Suprapubic skin (tissue), 4 donors: ENCODE measurements at regions not wholly inside any gene's neighbourhood (a gene's known extent, or its start where the extent isn't known, plus 50 kb on each side); places are given as distances from the start of the nearest gene placed in this dataset.
A peak's percentile ranks its signal among the peaks of the same experiment; 100 is the strongest.
"Not testable (repeated sequence)": the region's sequence is repeated elsewhere in the genome, so short reads cannot be mapped to it uniquely, and the experiment has no call there.

Source experiments
- DNase-seq, 2 donors: peaks; one replicate each; pipeline ENCODE4 v3.0.0-alpha.2; 2019; ENCODE audit warnings: low spot score in 2 of 2
- H3K27ac ChIP-seq: fragments of 200-600 bp; sonication (generic); one replicate; pipeline ENCODE4 v1.5.1; 2019
- H3K27me3 ChIP-seq: fragments of 200-600 bp; sonication (generic); one replicate; pipeline ENCODE4 v1.5.1; 2019
- H3K36me3 ChIP-seq: fragments of 200-600 bp; sonication (generic); one replicate; pipeline ENCODE4 v1.5.1; 2019
- H3K4me1 ChIP-seq: fragments of 200-600 bp; sonication (generic); one replicate; pipeline ENCODE4 v1.5.1; 2019
- H3K4me3 ChIP-seq: fragments of 200-600 bp; sonication (generic); one replicate; pipeline ENCODE4 v1.5.1; 2019; ENCODE audit warnings: mild to moderate bottlenecking
- H3K9me3 ChIP-seq: fragments of 200-600 bp; sonication (generic); one replicate; pipeline ENCODE4 v1.5.1; 2019
- EP300 ChIP-seq: sonication (generic); formaldehyde crosslinking; IDR thresholded peaks from one replicate; pipeline ENCODE4 v1.6.1; 2017; ENCODE audit warnings: antibody characterized with exemption
- POLR2A ChIP-seq, 2 donors: fragments of 450-650 bp; IDR thresholded peaks; one replicate each; pipeline ENCODE4 v1.6.1; 2017; ENCODE audit warnings: antibody characterized with exemption in 2 of 2, mild to moderate bottlenecking in 2 of 2, moderate library complexity in 2 of 2
- POLR2AphosphoS5 ChIP-seq, 3 donors: sonication (generic); formaldehyde crosslinking; IDR thresholded peaks; one replicate each; pipeline ENCODE4 v1.6.1; 2017; ENCODE audit warnings: antibody characterized with exemption in 3 of 3
- WGBS: methylation state at CpG from one replicate; pipeline ENCODE4 v1.1.5; 2018; 5-methylcytosine and 5-hydroxymethylcytosine counted together
- TF ChIP-seq, protein P1 (sequence below), 2 donors: fragments of 200-600 bp in 1 of 2; fragments of 450-650 bp in 1 of 2; sonication (generic) in 1 of 2; IDR thresholded peaks; one replicate each; pipeline ENCODE4 v1.5.1; 2016 to 2019; ENCODE audit warnings: antibody characterized with exemption in 2 of 2, mild to moderate bottlenecking in 1 of 2, moderate library complexity in 1 of 2

DNA sequence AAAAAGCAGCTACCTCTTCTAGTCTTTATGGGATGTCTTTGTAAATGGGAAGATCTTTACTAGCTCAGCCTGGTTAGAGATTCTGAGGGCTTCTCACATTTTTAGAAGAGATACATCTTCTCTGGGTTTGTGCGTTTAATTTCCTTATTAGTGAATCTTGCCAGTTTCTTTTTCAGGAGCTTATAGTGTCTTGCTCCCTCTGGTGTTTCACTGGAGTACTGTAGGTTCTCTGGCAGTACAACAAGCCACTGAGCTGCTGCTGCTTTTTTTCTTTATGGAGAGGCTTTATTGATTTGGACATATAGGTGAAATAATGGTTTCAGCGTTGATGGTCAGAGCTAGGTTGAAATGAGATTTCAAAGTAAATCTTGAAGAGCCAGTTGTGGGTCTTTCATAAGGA is 82.9 kb downstream of the LAS1L start:
- no peaks in the 10 kb centered on the region for H3K36me3 ChIP-seq
- H3K27me3 ChIP-seq = no peaks in the 10 kb centered on the region
- no peaks in the 10 kb centered on the region for H3K9me3 ChIP-seq
- no peaks in the 10 kb centered on the region for H3K4me1 ChIP-seq
- TF ChIP-seq EP300 (no peak), POLR2A (IDR thresholded peaks at IDR 0.05) (no peak), POLR2AphosphoS5 (IDR thresholded peaks at IDR 0.05) (no peak)
- TF ChIP-seq, protein P1, sequence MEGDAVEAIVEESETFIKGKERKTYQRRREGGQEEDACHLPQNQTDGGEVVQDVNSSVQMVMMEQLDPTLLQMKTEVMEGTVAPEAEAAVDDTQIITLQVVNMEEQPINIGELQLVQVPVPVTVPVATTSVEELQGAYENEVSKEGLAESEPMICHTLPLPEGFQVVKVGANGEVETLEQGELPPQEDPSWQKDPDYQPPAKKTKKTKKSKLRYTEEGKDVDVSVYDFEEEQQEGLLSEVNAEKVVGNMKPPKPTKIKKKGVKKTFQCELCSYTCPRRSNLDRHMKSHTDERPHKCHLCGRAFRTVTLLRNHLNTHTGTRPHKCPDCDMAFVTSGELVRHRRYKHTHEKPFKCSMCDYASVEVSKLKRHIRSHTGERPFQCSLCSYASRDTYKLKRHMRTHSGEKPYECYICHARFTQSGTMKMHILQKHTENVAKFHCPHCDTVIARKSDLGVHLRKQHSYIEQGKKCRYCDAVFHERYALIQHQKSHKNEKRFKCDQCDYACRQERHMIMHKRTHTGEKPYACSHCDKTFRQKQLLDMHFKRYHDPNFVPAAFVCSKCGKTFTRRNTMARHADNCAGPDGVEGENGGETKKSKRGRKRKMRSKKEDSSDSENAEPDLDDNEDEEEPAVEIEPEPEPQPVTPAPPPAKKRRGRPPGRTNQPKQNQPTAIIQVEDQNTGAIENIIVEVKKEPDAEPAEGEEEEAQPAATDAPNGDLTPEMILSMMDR (IDR thresholded peaks at IDR 0.05) = no peak
- no peak overlapping the region for H3K27ac ChIP-seq
- no peak overlapping the region for H3K4me3 ChIP-seq
- no peak for DNase-seq
- 69% methylated on average over 2 of the region's 2 CpGs for WGBS

GRCh38 chrX:65420154-65420553 is 114.4 kb downstream of the LAS1L start:
- WGBS = 93% methylated on average over 1 of the region's 2 CpGs
- Histone ChIP-seq H3K27ac (no peak overlapping the region), H3K4me3 (no peak overlapping the region), H3K9me3 (no peaks in the 10 kb centered on the region), H3K4me1 (no peaks in the 10 kb centered on the region), H3K36me3 (no peaks in the 10 kb centered on the region), H3K27me3 (no peaks in the 10 kb centered on the region)
- DNase-seq = no peak
- TF ChIP-seq POLR2AphosphoS5 (IDR thresholded peaks at IDR 0.05) = no peak
- TF ChIP-seq EP300 = no peak
- TF ChIP-seq, protein P1 (IDR thresholded peaks at IDR 0.05) = no peak
- no peak for TF ChIP-seq POLR2A (IDR thresholded peaks at IDR 0.05)

GRCh38 chrX:65407662-65408061 is 126.9 kb downstream of the LAS1L start:
- peak overlapping the region; percentile 37 for H3K4me3 ChIP-seq
- 59% methylated on average over 24 of the region's 48 CpGs for WGBS
- not testable (repeated sequence) for H3K4me1 ChIP-seq, DNase-seq, H3K36me3 ChIP-seq, H3K9me3 ChIP-seq, H3K27ac ChIP-seq
- peaks cover 19% of the 10 kb centered on the region for H3K27me3 ChIP-seq

DNA sequence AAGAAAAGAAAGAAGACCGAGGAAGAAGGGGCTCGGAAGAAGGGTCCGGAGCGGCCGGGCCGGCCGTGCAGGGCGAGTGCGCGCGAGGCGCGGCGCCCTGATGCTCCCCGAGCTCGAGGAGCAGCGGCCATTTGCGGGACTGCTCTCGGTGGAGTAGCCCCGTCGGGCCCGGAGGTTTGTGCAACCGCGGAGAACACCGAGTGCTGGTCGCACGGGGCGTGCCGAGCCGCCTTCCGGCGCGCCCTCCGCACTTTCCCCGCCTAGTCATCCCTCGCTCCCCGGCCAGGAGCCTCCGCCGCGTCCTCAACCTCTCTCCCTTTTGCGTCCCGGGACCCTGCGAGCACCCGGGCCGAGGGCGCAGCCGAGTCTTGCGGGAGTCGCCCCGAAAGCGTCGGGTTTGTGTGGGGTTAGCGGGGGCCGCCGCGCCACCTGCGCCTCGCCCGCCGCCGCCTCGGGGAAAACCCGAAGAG is 127.4 kb downstream of the LAS1L start:
- no peaks in the 10 kb centered on the region for H3K9me3 ChIP-seq
- WGBS = 54% methylated on average over 49 of the region's 63 CpGs
- no peak for TF ChIP-seq EP300
- no peak for TF ChIP-seq POLR2AphosphoS5 (IDR thresholded peaks at IDR 0.05)
- no peak for TF ChIP-seq POLR2A (IDR thresholded peaks at IDR 0.05)
- TF ChIP-seq, protein P1 (IDR thresholded peaks at IDR 0.05) = no peak
- H3K27me3 ChIP-seq = peaks cover 19% of the 10 kb centered on the region
- no peak for DNase-seq
- peak overlapping the region; percentile 37 for H3K4me3 ChIP-seq
- H3K27ac ChIP-seq = no peak overlapping the region
- H3K4me1 ChIP-seq = peaks cover 6% of the 10 kb centered on the region
- H3K36me3 ChIP-seq = no peaks in the 10 kb centered on the region

DNA sequence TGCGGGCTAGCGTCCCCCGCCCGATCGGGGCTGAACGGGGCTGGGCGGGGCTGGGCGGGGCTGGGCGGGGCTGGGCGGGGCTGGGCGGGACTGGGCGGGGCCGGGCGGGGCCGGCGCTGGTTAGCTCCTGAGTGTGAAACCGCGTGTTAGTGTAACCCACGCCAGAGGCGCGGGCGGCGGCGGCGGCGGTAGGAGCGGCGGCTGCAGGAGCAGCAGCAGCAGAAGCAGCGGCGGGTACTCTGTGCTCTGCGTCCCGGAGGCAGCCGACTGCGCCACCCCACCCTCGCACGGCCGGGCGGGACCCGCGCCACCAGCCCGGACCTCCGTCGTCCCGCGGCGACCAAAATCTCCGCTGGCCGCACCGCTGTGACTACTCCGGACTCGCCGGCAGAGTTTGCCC is 128.1 kb downstream of the LAS1L start:
- H3K27me3 ChIP-seq = peaks cover 19% of the 10 kb centered on the region
- no peak overlapping the region for H3K27ac ChIP-seq
- peak overlapping the region; percentile 37 for H3K4me3 ChIP-seq
- no peak for TF ChIP-seq POLR2A (IDR thresholded peaks at IDR 0.05)
- no peak for TF ChIP-seq EP300
- TF ChIP-seq, protein P1 (IDR thresholded peaks at IDR 0.05) = no peak
- TF ChIP-seq POLR2AphosphoS5 (IDR thresholded peaks at IDR 0.05) = no peak
- no peaks in the 10 kb centered on the region for H3K9me3 ChIP-seq
- peaks cover 6% of the 10 kb centered on the region for H3K4me1 ChIP-seq
- WGBS = 45% methylated on average over 24 of the region's 52 CpGs
- no peak for DNase-seq
- no peaks in the 10 kb centered on the region for H3K36me3 ChIP-seq

GRCh38 chrX:65392284-65392683 is 142.3 kb downstream of the LAS1L start:
- Histone ChIP-seq H3K4me1 (no peaks in the 10 kb centered on the region), H3K4me3 (no peak overlapping the region), H3K36me3 (no peaks in the 10 kb centered on the region), H3K27me3 (no peaks in the 10 kb centered on the region), H3K9me3 (no peaks in the 10 kb centered on the region), H3K27ac (no peak overlapping the region)
- TF ChIP-seq POLR2A (IDR thresholded peaks at IDR 0.05) = no peak
- WGBS = 100% methylated on average over 3 of the region's 21 CpGs
- no peak for DNase-seq

DNA sequence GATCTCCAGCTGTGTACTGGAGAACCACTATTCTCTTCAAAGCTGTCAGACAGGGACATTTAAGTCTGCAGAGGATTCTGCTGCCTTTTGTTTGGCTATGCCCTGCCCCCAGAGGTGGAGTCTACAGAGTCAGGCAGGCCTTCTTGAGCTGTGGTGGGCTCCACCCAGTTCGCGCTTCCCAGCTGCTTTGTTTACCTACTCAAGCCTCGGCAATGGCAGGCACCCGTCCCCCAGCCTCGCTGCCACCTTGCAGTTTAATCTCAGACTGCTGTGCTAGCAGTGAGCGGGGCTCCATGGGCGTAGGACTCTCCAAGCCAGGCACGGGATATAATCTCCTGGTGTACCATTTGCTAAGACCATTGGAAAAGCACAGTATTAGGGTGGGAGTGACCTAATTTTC is 145.5 kb downstream of the LAS1L start:
- not testable (repeated sequence) for H3K27ac ChIP-seq, H3K36me3 ChIP-seq, DNase-seq, H3K9me3 ChIP-seq, H3K4me3 ChIP-seq, H3K4me1 ChIP-seq, H3K27me3 ChIP-seq
- WGBS = 91% methylated on average over 8 of the region's 8 CpGs
